Endothelial cell of umbilical vein (primary cell): ENCODE measurements at regions not wholly inside any gene's neighbourhood (a gene's known extent, or its start where the extent isn't known, plus 50 kb on each side); places are given as distances from the start of the nearest gene placed in this dataset.

Source experiments
- BruUV-seq: library from RNA; stranded (reverse); fragments of 400-500 nt; replicated peaks from 2 replicates; lab custom pipeline; 2021; lab: Mats Ljungman, UMichigan
- CTCF ChIA-PET: fragments of 300-600, 350-600 bp; sonication (Branson Sonifier 250); formaldehyde crosslinking; loops from one replicate; lab custom pipeline; 2021; ENCODE audit warnings: antibody characterized with exemption, inconsistent platforms; lab: Charles Lee
- POLR2A ChIA-PET: fragments of 300-600, 350-600 bp; sonication (Branson Sonifier 250); formaldehyde crosslinking; loops from one replicate; lab custom pipeline; 2021; ENCODE audit warnings: antibody characterized with exemption, inconsistent platforms; lab: Charles Lee
- DNase-seq: peaks from one replicate; pipeline ENCODE4 v3.0.0-alpha.2; 2011; ENCODE audit warnings: low read depth, low spot score
- FAIRE-seq: peaks from 2 replicates; lab custom pipeline; 2011; peaks lifted over from hg19 to GRCh38; lab: Jason Lieb, UNC
- H2AFZ ChIP-seq: 2 replicates; pipeline ENCODE4 v1.6.0; 2012; ENCODE audit warnings: low read depth, low read length, control low read depth, inconsistent platforms
- H3K27ac ChIP-seq: 2 replicates; pipeline ENCODE4 v1.5.1; 2011; ENCODE audit warnings: low read depth, mild to moderate bottlenecking, control low read depth, low read length, moderate library complexity; ENCODE audit not compliant: insufficient read depth
- H3K27me3 ChIP-seq, 2 experiments: 2 replicates each; pipeline versions ENCODE4 v1.6.0 to v1.6.1; 2011; ENCODE audit warnings: low read length in 2 of 2, mixed read lengths in 1 of 2; ENCODE audit not compliant: control insufficient read depth in 2 of 2, insufficient read depth in 2 of 2
- H3K36me3 ChIP-seq, 2 experiments: 2 replicates in 1 of 2; 3 replicates in 1 of 2; pipeline ENCODE4 v1.5.1; 2011; ENCODE audit warnings: low read length in 2 of 2, mild to moderate bottlenecking in 1 of 2, moderate library complexity in 1 of 2; ENCODE audit not compliant: control insufficient read depth in 2 of 2, insufficient read depth in 2 of 2; ENCODE audit errors: extremely low read depth in 1 of 2
- H3K4me1 ChIP-seq: 3 replicates; pipeline ENCODE4 v1.5.1; 2011; ENCODE audit warnings: mild to moderate bottlenecking, low read length; ENCODE audit not compliant: control insufficient read depth, insufficient read depth; ENCODE audit errors: extremely low read depth
- H3K4me2 ChIP-seq: 2 replicates; pipeline ENCODE4 v1.6.1; 2011; ENCODE audit warnings: low read length, control low read depth, mixed read lengths; ENCODE audit not compliant: insufficient read depth
- H3K4me3 ChIP-seq, 3 experiments: fragments of 200-600 bp in 1 of 3; sonication (generic), shearing (Covaris generic) in 1 of 3; replicated peaks in 1 of 3; 2 replicates each; pipeline ENCODE4 v1.5.1; 2011 to 2016; ENCODE audit warnings: control low read depth in 3 of 3, low read length in 3 of 3, mild to moderate bottlenecking in 2 of 3, inconsistent platforms in 1 of 3, low read depth in 1 of 3, moderate library complexity in 1 of 3; ENCODE audit not compliant: insufficient read depth in 1 of 3
- H3K79me2 ChIP-seq: 2 replicates; pipeline ENCODE4 v1.6.0; 2012; ENCODE audit warnings: low read length, inconsistent platforms; ENCODE audit not compliant: control insufficient read depth, insufficient read depth
- H3K9ac ChIP-seq: replicated peaks from 2 replicates; pipeline ENCODE3; 2011; ENCODE audit warnings: low read length, control low read depth; ENCODE audit not compliant: insufficient read depth; ENCODE audit errors: extremely low read depth
- H3K9me1 ChIP-seq: replicated peaks from 3 replicates; pipeline ENCODE4 v1.6.0; 2011; ENCODE audit warnings: mild to moderate bottlenecking, low read length; ENCODE audit not compliant: control insufficient read depth, insufficient read depth; ENCODE audit errors: extremely low read depth
- H3K9me3 ChIP-seq: replicated peaks from 2 replicates; pipeline ENCODE4 v1.5.1; 2012; ENCODE audit warnings: low read length, inconsistent platforms; ENCODE audit not compliant: control insufficient read depth, insufficient read depth
- H4K20me1 ChIP-seq: replicated peaks from 2 replicates; pipeline ENCODE3; 2011; ENCODE audit warnings: mild to moderate bottlenecking, low read length; ENCODE audit not compliant: control insufficient read depth, insufficient read depth; ENCODE audit errors: extremely low read depth
- EZH2 ChIP-seq: IDR thresholded peaks from 2 replicates; pipeline ENCODE4 v1.6.1; 2012; ENCODE audit warnings: borderline replicate concordance, low read depth, mild to moderate bottlenecking, moderate library complexity, low read length, inconsistent platforms; ENCODE audit not compliant: severe bottlenecking
- FOS ChIP-seq: IDR thresholded peaks from 2 replicates; pipeline ENCODE4 v1.6.1; 2011; ENCODE audit warnings: mild to moderate bottlenecking, low read length, moderate library complexity, borderline replicate concordance; ENCODE audit not compliant: insufficient read depth
- GATA2 ChIP-seq: IDR thresholded peaks from 2 replicates; pipeline ENCODE4 v1.7.0; 2011; ENCODE audit warnings: low read depth, mild to moderate bottlenecking, moderate library complexity, mixed read lengths, low read length; ENCODE audit not compliant: insufficient read length, insufficient read depth
- JUN ChIP-seq: IDR thresholded peaks from 2 replicates; pipeline ENCODE4 v1.6.1; 2011; ENCODE audit warnings: borderline replicate concordance, low read depth; ENCODE audit not compliant: insufficient read length, insufficient read depth
- MYC ChIP-seq: IDR thresholded peaks from one replicate; pipeline ENCODE4 v1.6.1; 2011; ENCODE audit warnings: mild to moderate bottlenecking, low read depth, low read length
- POLR2A ChIP-seq: IDR thresholded peaks from 2 replicates; pipeline ENCODE4 v1.6.1; 2012; ENCODE audit warnings: low read depth, mild to moderate bottlenecking, control low read depth, low read length
- POLR2AphosphoS5 ChIP-seq: IDR thresholded peaks from 2 replicates; pipeline ENCODE4 v1.6.1; 2012; ENCODE audit warnings: low read depth, mild to moderate bottlenecking, control low read depth, low read length, moderate library complexity; ENCODE audit not compliant: insufficient read depth
- dilution Hi-C: fragments of 300-500 bp; cut with MboI; formaldehyde crosslinking; loops from one replicate; pipeline ENCODE4 v1.15.0; 2019; ENCODE audit warnings: low sequenced_read_pairs; ENCODE audit not compliant: extremely low pct_ligation_motif_present
- intact Hi-C: fragments of 100-400 bp; cut with micrococcal nuclease; formaldehyde crosslinking; loops from one replicate; pipeline ENCODE4 v1.10.0; 2022
- TF ChIP-seq, protein P1 (sequence below): IDR thresholded peaks from 2 replicates; pipeline ENCODE4 v1.6.1; 2011; ENCODE audit not compliant: insufficient read depth, insufficient read length
- TF ChIP-seq, protein P2 (sequence below), 2 donors: IDR thresholded peaks; 1 replicate in 1 of 2; 2 replicates in 1 of 2; pipeline ENCODE4 v1.5.1; 2011; ENCODE audit warnings: low read length in 2 of 2, mild to moderate bottlenecking in 2 of 2, moderate library complexity in 2 of 2, control low read depth in 1 of 2, inconsistent platforms in 1 of 2, low read depth in 1 of 2; ENCODE audit not compliant: insufficient read depth in 1 of 2; ENCODE audit errors: extremely low read depth in 1 of 2

DNA sequence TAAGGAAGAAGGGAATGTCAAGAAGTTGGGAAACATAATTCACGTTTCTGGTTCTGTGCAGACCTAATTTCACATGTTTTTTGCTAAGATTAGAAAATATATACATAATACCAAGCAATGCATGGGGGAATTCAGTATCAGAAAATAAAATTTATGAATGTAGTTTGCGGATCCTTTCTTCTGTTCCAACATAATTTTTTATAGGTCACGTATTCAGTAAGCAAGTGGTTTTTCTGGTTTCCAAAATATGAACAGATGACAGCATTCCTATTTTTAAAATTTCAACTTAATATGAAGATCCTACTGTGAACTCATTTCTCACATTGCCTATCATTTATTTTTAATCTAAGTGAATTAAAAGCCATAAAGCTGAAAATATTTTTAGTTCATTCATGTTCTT is 560.0 kb upstream of the NRG3 start:
- Histone ChIP-seq H3K79me2 (no peaks in the 10 kb centered on the region), H3K27ac (no peak overlapping the region), H3K27me3 (no peaks in the 10 kb centered on the region), H3K9me3 (no peaks in the 10 kb centered on the region), H3K4me3 (no peak overlapping the region), H3K4me2 (no peak overlapping the region), H3K4me1 (no peaks in the 10 kb centered on the region), H4K20me1 (no peaks in the 10 kb centered on the region), H3K9me1 (no peaks in the 10 kb centered on the region), H3K9ac (no peak overlapping the region), H3K36me3 (no peaks in the 10 kb centered on the region), H2AFZ (no peak overlapping the region)
- dilution Hi-C loops (no loop called here), intact Hi-C loops (no loop called here)
- DNase-seq = no peak
- BruUV-seq = no TSS peak
- ChIA-PET POLR2A (no interaction called here), CTCF (no interaction called here)
- no peak for FAIRE-seq
- TF ChIP-seq, protein P1, sequence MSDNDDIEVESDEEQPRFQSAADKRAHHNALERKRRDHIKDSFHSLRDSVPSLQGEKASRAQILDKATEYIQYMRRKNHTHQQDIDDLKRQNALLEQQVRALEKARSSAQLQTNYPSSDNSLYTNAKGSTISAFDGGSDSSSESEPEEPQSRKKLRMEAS = no peak
- TF ChIP-seq JUN (no peak), MYC (no peak), POLR2AphosphoS5 (no peak), GATA2 (no peak), FOS (no peak), EZH2 (no peak), POLR2A (no peak)
- TF ChIP-seq, protein P2, sequence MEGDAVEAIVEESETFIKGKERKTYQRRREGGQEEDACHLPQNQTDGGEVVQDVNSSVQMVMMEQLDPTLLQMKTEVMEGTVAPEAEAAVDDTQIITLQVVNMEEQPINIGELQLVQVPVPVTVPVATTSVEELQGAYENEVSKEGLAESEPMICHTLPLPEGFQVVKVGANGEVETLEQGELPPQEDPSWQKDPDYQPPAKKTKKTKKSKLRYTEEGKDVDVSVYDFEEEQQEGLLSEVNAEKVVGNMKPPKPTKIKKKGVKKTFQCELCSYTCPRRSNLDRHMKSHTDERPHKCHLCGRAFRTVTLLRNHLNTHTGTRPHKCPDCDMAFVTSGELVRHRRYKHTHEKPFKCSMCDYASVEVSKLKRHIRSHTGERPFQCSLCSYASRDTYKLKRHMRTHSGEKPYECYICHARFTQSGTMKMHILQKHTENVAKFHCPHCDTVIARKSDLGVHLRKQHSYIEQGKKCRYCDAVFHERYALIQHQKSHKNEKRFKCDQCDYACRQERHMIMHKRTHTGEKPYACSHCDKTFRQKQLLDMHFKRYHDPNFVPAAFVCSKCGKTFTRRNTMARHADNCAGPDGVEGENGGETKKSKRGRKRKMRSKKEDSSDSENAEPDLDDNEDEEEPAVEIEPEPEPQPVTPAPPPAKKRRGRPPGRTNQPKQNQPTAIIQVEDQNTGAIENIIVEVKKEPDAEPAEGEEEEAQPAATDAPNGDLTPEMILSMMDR (IDR thresholded peaks at IDR 0.05; ENCODE audit: extremely low read depth in 1 of 2, insufficient read depth in 1 of 2, low read depth in 1 of 2, low read length in 2 of 2) = no peak
